Uterus (tissue), 3 donors: ENCODE measurements at regions not wholly inside any gene's neighbourhood (a gene's known extent, or its start where the extent isn't known, plus 50 kb on each side); places are given as distances from the start of the nearest gene placed in this dataset.
A peak's percentile ranks its signal among the peaks of the same experiment; 100 is the strongest.

Source experiments
- DNase-seq, 2 donors: peaks; one replicate each; pipeline ENCODE4 v3.0.0-alpha.2; 2019 to 2020
- H3K27ac ChIP-seq, 2 donors: fragments of 200-600 bp; sonication (generic); 1 replicate in 1 of 2; 2 replicates in 1 of 2; pipeline ENCODE4 v1.5.1; 2016 to 2018
- H3K27me3 ChIP-seq, 2 donors: fragments of 200-600 bp; sonication (generic); one replicate each; pipeline ENCODE4 v1.5.1; 2018 to 2019; ENCODE audit warnings: control low read depth in 1 of 2
- H3K36me3 ChIP-seq, 2 donors: fragments of 200-600 bp; sonication (generic); one replicate each; pipeline ENCODE4 v1.5.1; 2019; ENCODE audit warnings: control low read depth in 1 of 2
- H3K4me1 ChIP-seq, 2 donors: fragments of 200-600 bp; sonication (generic); one replicate each; pipeline ENCODE4 v1.5.1; 2018 to 2019; ENCODE audit warnings: control low read depth in 1 of 2
- H3K4me3 ChIP-seq, 2 donors: fragments of 200-600 bp; sonication (generic); 1 replicate in 1 of 2; 2 replicates in 1 of 2; pipeline ENCODE4 v1.5.1; 2018 to 2019; ENCODE audit warnings: mild to moderate bottlenecking in 1 of 2
- H3K9me3 ChIP-seq, 2 donors: fragments of 200-600 bp; sonication (generic); one replicate each; pipeline ENCODE4 v1.5.1; 2019; ENCODE audit warnings: control low read depth in 1 of 2
- CTCF ChIP-seq, 4 experiments: fragments of 200-600 bp in 2 of 4; fragments of 450-650 bp in 2 of 4; sonication (generic) in 2 of 4; IDR thresholded peaks; one replicate each; pipeline ENCODE4 v1.5.1; 2016 to 2019; ENCODE audit warnings: antibody characterized with exemption in 4 of 4, mild to moderate bottlenecking in 2 of 4, moderate library complexity in 1 of 4
- POLR2A ChIP-seq, 2 donors: fragments of 450-650 bp; IDR thresholded peaks; one replicate each; pipeline ENCODE4 v1.6.1; 2016; ENCODE audit warnings: antibody characterized with exemption in 2 of 2, mild to moderate bottlenecking in 1 of 2, moderate library complexity in 1 of 2
- intact Hi-C: fragments of 100-400 bp; cut with DNase I; formaldehyde crosslinking; loops from one replicate; pipeline ENCODE4 v1.15.1; 2023; ENCODE audit warnings: low total_unique reads
- donor health status: DM: yes; HTN: yes; CAD: no.

- Histone ChIP-seq H3K4me3 (no peak overlapping the region), H3K36me3 (no peaks in the 10 kb centered on the region), H3K27me3 (no peaks in the 10 kb centered on the region), H3K4me1 (no peaks in the 10 kb centered on the region), H3K9me3 (no peaks in the 10 kb centered on the region), H3K27ac (no peak overlapping the region)
- no peak for DNase-seq
- intact Hi-C loops: no loop called here
- TF ChIP-seq POLR2A (IDR thresholded peaks at IDR 0.05) (no peak), CTCF (IDR thresholded peaks at IDR 0.05) (no peak)
Measured at GRCh38 chr4:111696505-111696904, 448.7 kb upstream of the FAM241A start.

GRCh38 chr4:111697176-111697942, 447.9 kb upstream of the FAM241A start:
- Histone ChIP-seq H3K36me3 (no peaks in the 10 kb centered on the region), H3K27me3 (no peaks in the 10 kb centered on the region), H3K4me1 (no peaks in the 10 kb centered on the region), H3K9me3 (no peaks in the 10 kb centered on the region), H3K4me3 (no peak overlapping the region), H3K27ac (peak overlapping the region in 1 of 2 donors; percentile 12)
- TF ChIP-seq POLR2A (IDR thresholded peaks at IDR 0.05): no peak
- TF ChIP-seq CTCF (IDR thresholded peaks at IDR 0.05): no peak
- DNase-seq: no peak
- intact Hi-C loops: no loop called here

- TF ChIP-seq POLR2A (IDR thresholded peaks at IDR 0.05): no peak
- no peak for TF ChIP-seq CTCF (IDR thresholded peaks at IDR 0.05)
- Histone ChIP-seq H3K9me3 (no peaks in the 10 kb centered on the region), H3K4me3 (no peak overlapping the region), H3K36me3 (no peaks in the 10 kb centered on the region), H3K27me3 (no peaks in the 10 kb centered on the region), H3K27ac (peak overlapping the region in 1 of 2 donors; percentile 12), H3K4me1 (no peaks in the 10 kb centered on the region)
- intact Hi-C loops: no loop called here
- DNase-seq: no peak
Measured at GRCh38 chr4:111698361-111698760, 446.9 kb upstream of the FAM241A start.

GRCh38 chr4:111699165-111699564, 446.1 kb upstream of the FAM241A start:
- Histone ChIP-seq H3K27ac (no peak overlapping the region), H3K4me1 (no peaks in the 10 kb centered on the region)
- no peak for DNase-seq

More at GRCh38 chr4:111699165-111699564, 446.1 kb upstream of the FAM241A start:
- Histone ChIP-seq H3K9me3 (no peaks in the 10 kb centered on the region), H3K36me3 (no peaks in the 10 kb centered on the region), H3K27me3 (no peaks in the 10 kb centered on the region), H3K4me3 (no peak overlapping the region)
- no peak for TF ChIP-seq CTCF (IDR thresholded peaks at IDR 0.05)
- no peak for TF ChIP-seq POLR2A (IDR thresholded peaks at IDR 0.05)
- intact Hi-C loops: no loop called here
